MCF 10A (cell line): ENCODE measurements at regions not wholly inside any gene's neighbourhood (a gene's known extent, or its start where the extent isn't known, plus 50 kb on each side); places are given as distances from the start of the nearest gene placed in this dataset.

ENCODE experiments used
- BruUV-seq: library from RNA; stranded (reverse); fragments of 400-500 nt; replicated peaks from 2 replicates; lab custom pipeline; 2021; lab: Mats Ljungman, UMichigan
- CTCF ChIA-PET: fragments of 300-600 bp; sonication (Branson Sonifier 250); formaldehyde crosslinking; extraction: SDS; loops from one replicate; lab custom pipeline; 2021; ENCODE audit warnings: antibody characterized with exemption, inconsistent platforms; lab: Yijun Ruan, JAX
- POLR2A ChIA-PET: fragments of 300-600, 350-650 bp; sonication (Branson Sonifier 250); formaldehyde crosslinking; extraction: SDS; loops from one replicate; lab custom pipeline; 2020; ENCODE audit warnings: antibody characterized with exemption, inconsistent platforms; lab: Yijun Ruan, JAX
- DNase-seq: peaks from one replicate; pipeline ENCODE4 v3.0.0-alpha.2; 2018; ENCODE audit not compliant: unreplicated experiment
- H3K27ac Mint-ChIP-seq: one replicate; pipeline ENCODE4 v1.8.0; 2022; ENCODE audit warnings: mild to moderate bottlenecking, low read depth, mixed read lengths; ENCODE audit not compliant: unreplicated experiment
- H3K27me3 Mint-ChIP-seq: one replicate; pipeline ENCODE4 v1.8.0; 2022; ENCODE audit warnings: mixed read lengths; ENCODE audit not compliant: insufficient read depth, unreplicated experiment
- H3K36me3 Mint-ChIP-seq: one replicate; pipeline ENCODE4 v1.8.0; 2022; ENCODE audit warnings: mild to moderate bottlenecking, moderate library complexity, mixed read lengths; ENCODE audit not compliant: insufficient read depth, unreplicated experiment
- H3K4me1 Mint-ChIP-seq: one replicate; pipeline ENCODE4 v1.8.0; 2022; ENCODE audit warnings: mixed read lengths; ENCODE audit not compliant: insufficient read depth, unreplicated experiment
- H3K4me3 Mint-ChIP-seq: one replicate; pipeline ENCODE4 v1.8.0; 2022; ENCODE audit warnings: mild to moderate bottlenecking, moderate library complexity, mixed read lengths; ENCODE audit not compliant: unreplicated experiment
- H3K9me3 Mint-ChIP-seq: one replicate; pipeline ENCODE4 v1.8.0; 2022; ENCODE audit warnings: mixed read lengths; ENCODE audit not compliant: unreplicated experiment
- CTCF ChIP-seq: fragments of 200-600 bp; IDR thresholded peaks from one replicate; pipeline ENCODE4 v1.8.0; 2022; ENCODE audit warnings: antibody characterized with exemption, mild to moderate bottlenecking; ENCODE audit not compliant: unreplicated experiment
- intact Hi-C: fragments of 100-400 bp; cut with micrococcal nuclease; formaldehyde crosslinking; loops from 2 replicates; pipeline ENCODE4 v1.14.1; 2022

GRCh38 chr4:100707786-100708185, 190.0 kb upstream of the EMCN start:
- no peak overlapping the region for H3K4me3 Mint-ChIP-seq
- intact Hi-C loops: no loop called here
- TF ChIP-seq CTCF: no peak
- H3K36me3 Mint-ChIP-seq: no peaks in the 10 kb centered on the region
- BruUV-seq: no TSS peak
- no peaks in the 10 kb centered on the region for H3K9me3 Mint-ChIP-seq
- ChIA-PET CTCF (interaction anchor here (0.6 kb wide), 1 partner anchor 294 kb away, joined by 3 read pairs; no protein-coding TSS in a partner anchor), POLR2A (interaction anchor here (0.7 kb wide), 1 partner anchor 9 kb away, joined by 3 read pairs; no protein-coding TSS in a partner anchor)
- H3K27ac Mint-ChIP-seq: no peak overlapping the region
- peaks cover 11% of the 10 kb centered on the region for H3K4me1 Mint-ChIP-seq
- H3K27me3 Mint-ChIP-seq: no peaks in the 10 kb centered on the region
- DNase-seq: no peak

DNA sequence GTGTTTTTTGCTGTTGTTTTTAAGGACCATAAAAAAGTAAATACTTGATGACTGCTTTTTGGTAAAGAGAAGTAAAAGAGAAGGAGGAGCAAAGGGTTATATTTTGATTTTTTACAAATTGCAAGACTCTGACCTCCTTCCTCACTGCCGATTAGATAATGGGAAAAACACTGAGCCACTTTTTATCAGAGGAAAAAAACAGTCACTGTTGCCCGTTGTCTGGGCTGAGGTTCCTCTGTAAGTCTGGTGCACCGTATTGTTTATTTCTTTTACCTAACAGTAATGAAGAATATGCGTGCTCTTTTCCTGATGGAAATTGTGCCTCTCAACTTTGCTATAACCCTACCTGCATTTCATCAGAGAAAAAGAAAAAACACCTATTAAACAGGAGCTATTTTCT, 178.7 kb upstream of the EMCN start:
- BruUV-seq: no TSS peak

GRCh38 chr4:100695871-100696270, 178.0 kb upstream of the EMCN start:
- H3K27me3 Mint-ChIP-seq: no peaks in the 10 kb centered on the region
- ChIA-PET CTCF (interaction anchor here (0.7 kb wide), 1 partner anchor 355 kb away, joined by 3 read pairs; no protein-coding TSS in a partner anchor), POLR2A (no interaction called here)
- H3K36me3 Mint-ChIP-seq: no peaks in the 10 kb centered on the region
- intact Hi-C loops: no loop called here
- no peak for DNase-seq
- H3K9me3 Mint-ChIP-seq: no peaks in the 10 kb centered on the region
- H3K4me1 Mint-ChIP-seq: no peaks in the 10 kb centered on the region
- H3K4me3 Mint-ChIP-seq: no peak overlapping the region
- no TSS peak for BruUV-seq
- H3K27ac Mint-ChIP-seq: no peak overlapping the region
- no peak for TF ChIP-seq CTCF

More for the DNA sequence above, 178.7 kb upstream of the EMCN start:
- ChIA-PET CTCF (interaction anchor here (0.7 kb wide), 1 partner anchor 355 kb away, joined by 3 read pairs; no protein-coding TSS in a partner anchor), POLR2A (interaction anchor here (0.6 kb wide), 1 partner anchor 14 kb away, joined by 3 read pairs; no protein-coding TSS in a partner anchor)
- DNase-seq: no peak
- Mint-ChIP-seq H3K4me3 (no peak overlapping the region), H3K9me3 (no peaks in the 10 kb centered on the region), H3K27me3 (no peaks in the 10 kb centered on the region), H3K27ac (no peak overlapping the region), H3K4me1 (no peaks in the 10 kb centered on the region), H3K36me3 (no peaks in the 10 kb centered on the region)
- intact Hi-C loops: no loop called here
- no peak for TF ChIP-seq CTCF

DNA sequence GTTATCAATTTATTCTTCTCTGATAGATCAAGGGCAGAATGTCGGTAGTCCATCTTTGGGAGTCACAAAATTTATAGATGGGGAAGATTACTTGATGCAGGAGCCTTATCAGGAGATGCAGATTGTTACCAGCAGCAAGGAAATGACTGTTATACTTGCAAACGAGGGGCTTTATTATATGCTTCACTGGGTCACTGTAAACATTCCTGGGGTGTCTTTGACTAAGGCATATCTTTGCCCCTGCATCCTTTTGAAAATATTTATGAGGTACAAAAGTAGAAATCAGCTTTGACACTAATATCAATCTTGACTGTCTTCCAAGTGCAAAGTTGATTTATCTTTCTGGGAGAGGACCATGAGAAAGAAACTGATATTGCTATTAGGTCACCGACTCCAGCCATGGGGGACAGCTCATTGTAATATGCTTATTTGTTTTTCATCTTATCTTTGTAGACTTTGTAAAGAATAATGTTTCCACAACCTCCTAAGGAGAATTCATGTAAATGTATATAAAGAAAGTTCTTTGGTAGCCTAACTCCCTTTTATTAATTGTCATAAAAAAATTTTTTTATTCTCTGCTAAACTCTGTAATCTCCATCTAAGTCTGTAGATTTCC, 177.3 kb upstream of the EMCN start:
- Mint-ChIP-seq H3K27ac (no peak overlapping the region), H3K9me3 (no peaks in the 10 kb centered on the region), H3K4me1 (no peaks in the 10 kb centered on the region), H3K36me3 (no peaks in the 10 kb centered on the region), H3K4me3 (no peak overlapping the region), H3K27me3 (no peaks in the 10 kb centered on the region)
- no peak for TF ChIP-seq CTCF
- BruUV-seq: no TSS peak
- CTCF ChIA-PET: no interaction called here
- POLR2A ChIA-PET: no interaction called here
- DNase-seq: no peak
- intact Hi-C loops: no loop called here
